SK-N-SH (cell line): ENCODE measurements at regions not wholly inside any gene's neighbourhood (a gene's known extent, or its start where the extent isn't known, plus 50 kb on each side); places are given as distances from the start of the nearest gene placed in this dataset.

Source experiments
- CTCF ChIP-seq: fragments of 200-600 bp; sonication (generic); IDR thresholded peaks from 2 replicates; pipeline ENCODE4 v1.6.1; 2017; ENCODE audit warnings: antibody characterized with exemption, mild to moderate bottlenecking, moderate library complexity
- EZH2phosphoT487 ChIP-seq: fragments of 200-600 bp; sonication (generic); IDR thresholded peaks from 2 replicates; pipeline ENCODE4 v1.6.1; 2017; ENCODE audit warnings: low read depth, mixed run types, mild to moderate bottlenecking, antibody characterized with exemption, moderate library complexity, borderline replicate concordance
- FOSL2 ChIP-seq: IDR thresholded peaks from 2 replicates; pipeline ENCODE4 v1.4.0; 2012; ENCODE audit warnings: low read depth, mild to moderate bottlenecking, moderate library complexity, borderline replicate concordance
- POLR2AphosphoS5 ChIP-seq: IDR thresholded peaks from 2 replicates; pipeline ENCODE4 v1.6.1; 2012; ENCODE audit warnings: low read depth, low read length
- RAD21 ChIP-seq: IDR thresholded peaks from 2 replicates; pipeline ENCODE4 v1.6.1; 2012; ENCODE audit warnings: mild to moderate bottlenecking, low read length
- TF ChIP-seq, protein P1 (sequence below): fragments of 150-350 bp; IDR thresholded peaks from 2 replicates; pipeline ENCODE4 v1.6.1; 2017; ENCODE audit warnings: antibody characterized with exemption, low read length, low read depth, borderline replicate concordance

DNA sequence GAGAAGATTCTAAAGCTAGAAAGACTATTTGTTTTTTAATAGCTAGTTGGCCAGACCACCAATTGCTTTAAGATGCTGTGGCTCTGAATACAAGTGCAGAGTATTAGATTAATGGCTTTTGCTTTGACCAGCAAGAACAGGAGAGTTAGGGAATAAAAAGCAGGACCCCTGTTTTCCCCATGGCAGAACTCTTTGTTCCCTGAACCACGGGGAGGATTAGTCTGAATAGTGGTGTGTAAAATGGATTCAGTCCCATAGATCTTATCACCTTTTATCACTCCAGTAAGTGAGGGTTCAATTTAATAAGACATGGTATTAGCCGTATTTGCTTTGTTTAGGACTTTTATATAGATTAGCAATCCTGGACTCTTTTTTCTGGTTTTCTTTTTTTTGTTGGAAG, 562.6 kb upstream of the DPPA4 start:
- no peak for TF ChIP-seq EZH2phosphoT487
- no peak for TF ChIP-seq RAD21
- no peak for TF ChIP-seq FOSL2
- no peak for TF ChIP-seq CTCF
- no peak for TF ChIP-seq POLR2AphosphoS5
- TF ChIP-seq, protein P1, sequence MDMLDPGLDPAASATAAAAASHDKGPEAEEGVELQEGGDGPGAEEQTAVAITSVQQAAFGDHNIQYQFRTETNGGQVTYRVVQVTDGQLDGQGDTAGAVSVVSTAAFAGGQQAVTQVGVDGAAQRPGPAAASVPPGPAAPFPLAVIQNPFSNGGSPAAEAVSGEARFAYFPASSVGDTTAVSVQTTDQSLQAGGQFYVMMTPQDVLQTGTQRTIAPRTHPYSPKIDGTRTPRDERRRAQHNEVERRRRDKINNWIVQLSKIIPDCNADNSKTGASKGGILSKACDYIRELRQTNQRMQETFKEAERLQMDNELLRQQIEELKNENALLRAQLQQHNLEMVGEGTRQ: no peak
